NCI-H526 treated with DMSO at 0.1 percent for 48 hours (cell line): ENCODE measurements at regions not wholly inside any gene's neighbourhood (a gene's known extent, or its start where the extent isn't known, plus 50 kb on each side); places are given as distances from the start of the nearest gene placed in this dataset.

Experiments used
- DNase-seq: peaks from one replicate; lab custom pipeline; 2025; lab: John Stamatoyannopoulos, UW

GRCh38 chr1:229209816-229210215 lies 61.1 kb upstream of the RAB4A start:
- no peak for DNase-seq

- DNase-seq: no peak
Observed at GRCh38 chr1:229210844-229211243, 60.1 kb upstream of the RAB4A start.

GRCh38 chr1:229213797-229214196 lies 57.1 kb upstream of the RAB4A start:
- no peak for DNase-seq

GRCh38 chr1:229217716-229218115 lies 53.2 kb upstream of the RAB4A start:
- DNase-seq: no peak

GRCh38 chr1:229218612-229219025 lies 52.3 kb upstream of the RAB4A start:
- DNase-seq: no peak

GRCh38 chr1:229220163-229220846 lies 50.6 kb upstream of the RAB4A start:
- DNase-seq: no peak

GRCh38 chr1:229221106-229222019 lies 49.5 kb upstream of the RAB4A start:
- peak; percentile 29 for DNase-seq
